ENCODE measurements at regions not wholly inside any gene's neighbourhood (a gene's known extent, or its start where the extent isn't known, plus 50 kb on each side); places are given as distances from the start of the nearest gene placed in this dataset.

- no peak overlapping the region for H3K4me3 ChIP-seq (ENCODE audit: extremely low read depth, insufficient read depth, low read length, poor library complexity, severe bottlenecking)
- no peak overlapping the region for H3K27ac ChIP-seq (ENCODE audit: low read depth, low read length, severe bottlenecking)
- no peaks in the 10 kb centered on the region for H3K4me1 ChIP-seq (ENCODE audit: control insufficient read depth, insufficient read depth, low read length, poor library complexity, severe bottlenecking)
- no peaks in the 10 kb centered on the region for H3K36me3 ChIP-seq (ENCODE audit: control insufficient read depth, insufficient read depth, low read length)
- H3K9me3 ChIP-seq (ENCODE audit: control insufficient read depth, low read length), result no peaks in the 10 kb centered on the region
These were observed 136.3 kb upstream of the GRIK2 start for GRCh38 chr6:101257163-101257562.

GRCh38 chr6:101259505-101259904, 134.0 kb upstream of the GRIK2 start:
- WGBS, 2 experiments (ENCODE audit: insufficient coverage in 2 of 2), result 90 to 96% methylated on average over 5 of the region's 5 CpGs

GRCh38 chr6:101263596-101263995, 129.9 kb upstream of the GRIK2 start:
- no peak overlapping the region for H3K27ac ChIP-seq (ENCODE audit: low read depth, low read length, severe bottlenecking)
- H3K4me3 ChIP-seq (ENCODE audit: extremely low read depth, insufficient read depth, low read length, poor library complexity, severe bottlenecking), result no peak overlapping the region
- no peaks in the 10 kb centered on the region for H3K36me3 ChIP-seq (ENCODE audit: control insufficient read depth, insufficient read depth, low read length)
- H3K4me1 ChIP-seq (ENCODE audit: control insufficient read depth, insufficient read depth, low read length, poor library complexity, severe bottlenecking), result peaks cover 2% of the 10 kb centered on the region
- WGBS, 2 experiments (ENCODE audit: insufficient coverage in 2 of 2), result 100% methylated on average over 1 of the region's 3 CpGs
- no peaks in the 10 kb centered on the region for H3K9me3 ChIP-seq (ENCODE audit: control insufficient read depth, low read length)

More at GRCh38 chr6:101259505-101259904, 134.0 kb upstream of the GRIK2 start:
- Histone ChIP-seq H3K4me1 (ENCODE audit: control insufficient read depth, insufficient read depth, low read length, poor library complexity, severe bottlenecking) (no peaks in the 10 kb centered on the region), H3K27ac (ENCODE audit: low read depth, low read length, severe bottlenecking) (no peak overlapping the region), H3K36me3 (ENCODE audit: control insufficient read depth, insufficient read depth, low read length) (no peaks in the 10 kb centered on the region), H3K4me3 (ENCODE audit: extremely low read depth, insufficient read depth, low read length, poor library complexity, severe bottlenecking) (no peak overlapping the region), H3K9me3 (ENCODE audit: control insufficient read depth, low read length) (no peaks in the 10 kb centered on the region)

- no CpG with 5 or more reads among the region's 2 CpGs for WGBS, 2 experiments (ENCODE audit: insufficient coverage in 2 of 2)
- H3K27ac ChIP-seq (ENCODE audit: low read depth, low read length, severe bottlenecking), result no peak overlapping the region
- H3K4me3 ChIP-seq (ENCODE audit: extremely low read depth, insufficient read depth, low read length, poor library complexity, severe bottlenecking), result no peak overlapping the region
- no peaks in the 10 kb centered on the region for H3K36me3 ChIP-seq (ENCODE audit: control insufficient read depth, insufficient read depth, low read length)
- H3K4me1 ChIP-seq (ENCODE audit: control insufficient read depth, insufficient read depth, low read length, poor library complexity, severe bottlenecking), result peaks cover 2% of the 10 kb centered on the region
- no peaks in the 10 kb centered on the region for H3K9me3 ChIP-seq (ENCODE audit: control insufficient read depth, low read length)
These were observed 127.4 kb upstream of the GRIK2 start for GRCh38 chr6:101266063-101266462.

GRCh38 chr6:101268541-101268940, 125.0 kb upstream of the GRIK2 start:
- Histone ChIP-seq H3K4me3 (ENCODE audit: extremely low read depth, insufficient read depth, low read length, poor library complexity, severe bottlenecking) (no peak overlapping the region), H3K36me3 (ENCODE audit: control insufficient read depth, insufficient read depth, low read length) (no peaks in the 10 kb centered on the region), H3K4me1 (ENCODE audit: control insufficient read depth, insufficient read depth, low read length, poor library complexity, severe bottlenecking) (peaks cover 2% of the 10 kb centered on the region), H3K27ac (ENCODE audit: low read depth, low read length, severe bottlenecking) (no peak overlapping the region), H3K9me3 (ENCODE audit: control insufficient read depth, low read length) (no peaks in the 10 kb centered on the region)
- WGBS, 2 experiments (ENCODE audit: insufficient coverage in 2 of 2), result 83 to 90% methylated on average over 1 to 2 of the region's 2 CpGs

- no peak overlapping the region for H3K27ac ChIP-seq (ENCODE audit: low read depth, low read length, severe bottlenecking)
- no peak overlapping the region for H3K4me3 ChIP-seq (ENCODE audit: extremely low read depth, insufficient read depth, low read length, poor library complexity, severe bottlenecking)
- no peaks in the 10 kb centered on the region for H3K9me3 ChIP-seq (ENCODE audit: control insufficient read depth, low read length)
- H3K36me3 ChIP-seq (ENCODE audit: control insufficient read depth, insufficient read depth, low read length), result no peaks in the 10 kb centered on the region
- no peaks in the 10 kb centered on the region for H3K4me1 ChIP-seq (ENCODE audit: control insufficient read depth, insufficient read depth, low read length, poor library complexity, severe bottlenecking)
- WGBS, 2 experiments (ENCODE audit: insufficient coverage in 2 of 2), result no CpG with 5 or more reads among the region's 5 CpGs
These were observed 118.3 kb upstream of the GRIK2 start for GRCh38 chr6:101275251-101275650.

- Histone ChIP-seq H3K9me3 (ENCODE audit: control insufficient read depth, low read length) (no peaks in the 10 kb centered on the region), H3K4me3 (ENCODE audit: extremely low read depth, insufficient read depth, low read length, poor library complexity, severe bottlenecking) (no peak overlapping the region), H3K36me3 (ENCODE audit: control insufficient read depth, insufficient read depth, low read length) (no peaks in the 10 kb centered on the region), H3K4me1 (ENCODE audit: control insufficient read depth, insufficient read depth, low read length, poor library complexity, severe bottlenecking) (no peaks in the 10 kb centered on the region), H3K27ac (ENCODE audit: low read depth, low read length, severe bottlenecking) (no peak overlapping the region)
These were observed 117.4 kb upstream of the GRIK2 start for GRCh38 chr6:101276066-101276465.

GRCh38 chr6:101279410-101279809, 114.1 kb upstream of the GRIK2 start:
- Histone ChIP-seq H3K36me3 (ENCODE audit: control insufficient read depth, insufficient read depth, low read length) (no peaks in the 10 kb centered on the region), H3K4me3 (ENCODE audit: extremely low read depth, insufficient read depth, low read length, poor library complexity, severe bottlenecking) (no peak overlapping the region), H3K9me3 (ENCODE audit: control insufficient read depth, low read length) (no peaks in the 10 kb centered on the region), H3K27ac (ENCODE audit: low read depth, low read length, severe bottlenecking) (no peak overlapping the region), H3K4me1 (ENCODE audit: control insufficient read depth, insufficient read depth, low read length, poor library complexity, severe bottlenecking) (no peaks in the 10 kb centered on the region)

- no peak overlapping the region for H3K27ac ChIP-seq (ENCODE audit: low read depth, low read length, severe bottlenecking)
- H3K36me3 ChIP-seq (ENCODE audit: control insufficient read depth, insufficient read depth, low read length), result no peaks in the 10 kb centered on the region
- H3K4me1 ChIP-seq (ENCODE audit: control insufficient read depth, insufficient read depth, low read length, poor library complexity, severe bottlenecking), result no peaks in the 10 kb centered on the region
- no peak overlapping the region for H3K4me3 ChIP-seq (ENCODE audit: extremely low read depth, insufficient read depth, low read length, poor library complexity, severe bottlenecking)
- no peaks in the 10 kb centered on the region for H3K9me3 ChIP-seq (ENCODE audit: control insufficient read depth, low read length)
These were observed 112.2 kb upstream of the GRIK2 start for GRCh38 chr6:101281266-101281665.

- H3K36me3 ChIP-seq (ENCODE audit: control insufficient read depth, insufficient read depth, low read length), result no peaks in the 10 kb centered on the region
- no peaks in the 10 kb centered on the region for H3K4me1 ChIP-seq (ENCODE audit: control insufficient read depth, insufficient read depth, low read length, poor library complexity, severe bottlenecking)
- H3K9me3 ChIP-seq (ENCODE audit: control insufficient read depth, low read length), result no peaks in the 10 kb centered on the region
- 87 to 90% methylated on average over 3 to 4 of the region's 6 CpGs for WGBS, 2 experiments (ENCODE audit: insufficient coverage in 2 of 2)
- H3K27ac ChIP-seq (ENCODE audit: low read depth, low read length, severe bottlenecking), result no peak overlapping the region
- no peak overlapping the region for H3K4me3 ChIP-seq (ENCODE audit: extremely low read depth, insufficient read depth, low read length, poor library complexity, severe bottlenecking)
These were observed 109.4 kb upstream of the GRIK2 start for GRCh38 chr6:101284131-101284530.

- Histone ChIP-seq H3K4me3 (ENCODE audit: extremely low read depth, insufficient read depth, low read length, poor library complexity, severe bottlenecking) (no peak overlapping the region), H3K4me1 (ENCODE audit: control insufficient read depth, insufficient read depth, low read length, poor library complexity, severe bottlenecking) (no peaks in the 10 kb centered on the region), H3K27ac (ENCODE audit: low read depth, low read length, severe bottlenecking) (no peak overlapping the region), H3K36me3 (ENCODE audit: control insufficient read depth, insufficient read depth, low read length) (no peaks in the 10 kb centered on the region), H3K9me3 (ENCODE audit: control insufficient read depth, low read length) (no peaks in the 10 kb centered on the region)
- no CpG with 5 or more reads among the region's 2 CpGs for WGBS, 2 experiments (ENCODE audit: insufficient coverage in 2 of 2)
These were observed 107.4 kb upstream of the GRIK2 start for GRCh38 chr6:101286146-101286545.

- H3K9me3 ChIP-seq (ENCODE audit: control insufficient read depth, low read length), result no peaks in the 10 kb centered on the region
- no peak overlapping the region for H3K27ac ChIP-seq (ENCODE audit: low read depth, low read length, severe bottlenecking)
- 89 to 100% methylated on average over 1 of the region's 2 CpGs for WGBS, 2 experiments (ENCODE audit: insufficient coverage in 2 of 2)
- no peak overlapping the region for H3K4me3 ChIP-seq (ENCODE audit: extremely low read depth, insufficient read depth, low read length, poor library complexity, severe bottlenecking)
- H3K36me3 ChIP-seq (ENCODE audit: control insufficient read depth, insufficient read depth, low read length), result no peaks in the 10 kb centered on the region
- no peaks in the 10 kb centered on the region for H3K4me1 ChIP-seq (ENCODE audit: control insufficient read depth, insufficient read depth, low read length, poor library complexity, severe bottlenecking)
These were observed 103.2 kb upstream of the GRIK2 start for GRCh38 chr6:101290346-101290745.

Data from mesodermal cell (in vitro differentiated cells).